NCI-H146 treated with DMSO at 0.1 percent for 48 hours (cell line): ENCODE measurements at regions not wholly inside any gene's neighbourhood (a gene's known extent, or its start where the extent isn't known, plus 50 kb on each side); places are given as distances from the start of the nearest gene placed in this dataset.
A peak's percentile ranks its signal among the peaks of the same experiment; 100 is the strongest.

Experiments
- DNase-seq: peaks from one replicate; lab custom pipeline; 2025; ENCODE audit not compliant: unreplicated experiment; lab: John Stamatoyannopoulos, UW

DNA sequence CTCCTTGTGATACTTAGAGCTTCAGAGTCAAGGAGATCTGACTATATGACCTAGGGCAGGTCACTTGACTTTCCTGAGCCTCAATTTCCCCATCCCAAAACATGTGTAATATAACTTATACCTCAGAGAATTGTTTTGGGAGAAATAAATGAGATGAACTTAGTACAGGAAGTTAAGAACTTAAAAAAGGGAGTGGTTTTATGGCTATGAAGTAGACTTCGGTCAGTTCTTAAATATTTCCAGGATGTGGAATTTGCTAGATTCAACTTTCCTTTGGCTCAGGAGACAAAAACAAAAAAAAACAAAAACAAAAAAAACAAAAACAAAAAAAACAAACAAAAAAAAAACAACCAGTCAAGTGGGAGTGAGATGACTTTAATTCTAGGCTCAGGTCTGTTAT lies 116.7 kb downstream of the EDEM1 start:
- DNase-seq: no peak

DNA sequence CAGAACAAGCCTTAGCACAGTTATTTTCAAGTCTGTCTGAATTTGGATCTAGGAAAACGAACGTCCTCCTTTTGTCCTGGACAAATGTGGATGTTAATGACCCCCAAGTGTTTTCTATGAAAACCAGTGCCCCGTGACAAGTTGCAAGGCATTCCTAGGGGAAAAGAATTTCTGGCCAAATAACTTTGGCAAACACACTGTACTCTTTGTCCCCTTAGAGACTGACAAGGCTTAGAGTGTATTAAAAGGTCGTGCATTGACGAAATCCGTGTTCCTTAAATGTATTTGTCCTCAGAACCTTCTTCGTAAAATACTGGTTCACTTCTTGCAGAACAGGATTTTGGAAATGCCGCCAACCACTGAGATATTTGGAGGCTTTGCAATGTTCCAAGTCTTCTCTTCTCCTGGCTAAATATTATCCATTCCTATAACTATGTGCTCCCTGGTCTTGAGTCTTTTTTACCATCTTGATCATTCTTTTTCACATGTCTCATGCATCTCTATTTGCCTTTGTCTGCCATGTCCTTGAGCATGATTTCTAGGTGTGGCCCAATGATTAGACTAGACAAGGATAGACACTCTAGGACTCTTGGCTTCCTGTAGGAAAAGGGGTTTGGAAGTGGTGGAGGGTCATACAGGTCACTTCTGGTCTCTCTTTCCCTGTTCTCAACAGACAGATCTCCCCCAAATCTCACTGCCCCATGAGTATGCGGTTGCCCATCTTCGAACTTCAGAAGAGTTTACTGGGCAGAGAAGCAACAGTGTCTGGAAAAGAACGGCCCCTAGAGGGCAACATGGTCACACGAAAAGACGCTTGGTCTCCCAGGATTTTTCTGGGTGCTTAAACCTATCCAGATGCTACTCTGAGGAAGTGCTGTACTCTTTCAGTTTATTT lies 117.5 kb downstream of the EDEM1 start:
- peak; percentile 0 for DNase-seq

DNA sequence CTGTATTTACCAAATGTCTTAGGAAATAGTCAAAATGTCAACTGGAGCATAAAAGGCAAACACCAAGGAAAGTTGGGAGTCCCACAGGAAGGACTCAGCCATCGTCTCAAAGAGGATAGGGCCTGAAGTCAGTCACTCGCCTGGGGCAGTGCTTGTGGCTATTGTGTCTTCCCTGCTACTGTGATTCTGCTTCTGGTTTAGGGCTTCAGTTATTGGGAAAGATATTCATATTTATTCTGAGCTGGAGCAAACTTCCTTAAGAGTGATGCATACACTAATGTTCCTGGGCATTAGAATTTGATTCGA lies 118.1 kb downstream of the EDEM1 start:
- no peak for DNase-seq

DNA sequence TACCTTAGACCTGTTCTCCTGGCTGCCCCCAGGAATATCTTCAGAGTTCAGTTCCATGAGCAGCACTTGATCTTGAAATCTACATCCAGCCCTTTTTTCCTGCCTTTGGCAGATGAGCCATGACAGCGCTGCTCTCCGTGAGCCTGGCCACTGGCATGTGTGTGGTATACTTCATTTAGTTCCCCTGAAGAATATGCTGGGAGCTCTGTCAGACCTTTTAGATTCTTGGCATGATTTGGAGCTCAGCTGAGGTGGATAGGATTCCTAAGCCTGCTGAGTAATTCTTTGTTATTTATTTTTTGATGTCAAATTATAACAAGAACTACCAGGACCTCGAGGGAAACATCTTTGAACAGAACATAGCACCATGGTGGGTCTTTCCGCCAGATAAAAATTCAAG lies 121.7 kb downstream of the EDEM1 start:
- no peak for DNase-seq

DNA sequence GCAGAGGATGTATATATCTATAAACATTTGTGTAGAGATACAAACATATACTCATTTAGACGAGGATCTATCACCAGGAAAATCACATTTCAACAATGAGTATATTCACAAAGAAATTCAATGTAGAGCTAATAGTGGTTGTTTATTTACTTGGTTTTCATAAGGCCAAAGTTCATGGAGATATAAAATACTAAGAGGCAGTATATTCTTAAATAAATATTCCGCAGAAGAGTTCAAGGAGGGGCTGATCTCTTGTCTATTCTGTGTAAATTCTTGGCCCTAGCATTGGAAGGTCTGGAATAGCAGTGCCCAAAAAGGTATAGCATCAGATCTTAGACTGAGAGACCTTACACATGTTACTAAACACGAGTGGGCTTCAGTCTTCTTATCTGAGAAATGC lies 122.1 kb downstream of the EDEM1 start:
- DNase-seq: no peak

DNA sequence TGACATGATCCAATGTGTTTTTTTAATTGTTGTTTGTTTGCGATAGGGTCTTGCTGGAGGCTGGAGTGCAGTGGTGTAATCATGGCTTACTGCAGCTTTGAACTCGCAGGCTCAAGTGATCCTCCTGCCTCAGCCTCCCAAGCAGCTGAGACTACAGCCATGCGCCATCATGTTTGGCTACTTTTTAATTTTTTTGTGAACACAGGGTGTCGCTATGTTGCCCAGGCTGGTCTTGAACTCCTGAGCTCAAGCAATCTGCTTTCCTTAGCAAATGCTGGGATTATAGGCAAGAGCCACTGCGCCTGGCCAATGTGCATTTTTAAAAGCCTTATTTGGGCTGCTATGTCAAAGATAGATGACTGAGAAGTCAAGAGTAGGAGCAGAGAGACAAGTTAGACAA lies 123.0 kb downstream of the EDEM1 start:
- DNase-seq: no peak

DNA sequence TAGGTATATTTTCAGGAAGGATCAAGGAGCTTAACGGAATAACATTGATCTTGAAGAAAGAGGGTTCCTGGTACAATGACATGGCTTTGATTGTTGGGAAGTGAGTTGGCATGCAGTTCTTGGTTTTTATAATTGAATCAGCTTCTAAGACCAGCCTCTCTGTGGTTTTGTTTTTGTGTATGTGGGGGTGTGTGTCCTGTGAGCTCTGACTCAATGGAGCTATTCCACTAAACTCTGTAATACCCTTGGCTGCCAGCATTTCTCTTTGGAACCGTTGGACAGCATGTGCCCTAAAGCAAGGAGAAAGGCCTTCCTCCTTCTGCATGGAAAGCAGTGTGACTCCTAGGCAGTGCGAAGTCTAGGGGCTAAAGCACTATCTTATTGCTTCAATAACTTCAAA lies 124.8 kb downstream of the EDEM1 start:
- no peak for DNase-seq

DNA sequence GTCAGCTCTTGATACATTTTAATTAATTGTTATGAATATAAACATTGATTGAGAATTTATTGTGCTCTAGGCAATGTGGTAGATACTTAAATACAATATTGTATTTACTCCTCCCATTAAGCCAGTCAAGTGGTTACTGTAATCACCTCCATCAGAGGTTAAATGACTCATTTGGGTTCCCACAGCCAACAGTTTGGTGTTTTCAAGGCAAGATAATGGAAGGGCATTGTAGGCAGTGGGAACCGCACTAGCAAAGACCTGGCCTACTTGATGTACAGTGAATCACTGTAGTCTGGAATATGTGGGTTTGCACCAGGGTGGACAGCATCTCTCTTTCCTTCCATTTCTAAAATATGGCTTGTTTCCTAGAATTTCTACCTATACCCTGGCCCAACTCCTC lies 127.4 kb downstream of the EDEM1 start:
- DNase-seq: no peak

DNA sequence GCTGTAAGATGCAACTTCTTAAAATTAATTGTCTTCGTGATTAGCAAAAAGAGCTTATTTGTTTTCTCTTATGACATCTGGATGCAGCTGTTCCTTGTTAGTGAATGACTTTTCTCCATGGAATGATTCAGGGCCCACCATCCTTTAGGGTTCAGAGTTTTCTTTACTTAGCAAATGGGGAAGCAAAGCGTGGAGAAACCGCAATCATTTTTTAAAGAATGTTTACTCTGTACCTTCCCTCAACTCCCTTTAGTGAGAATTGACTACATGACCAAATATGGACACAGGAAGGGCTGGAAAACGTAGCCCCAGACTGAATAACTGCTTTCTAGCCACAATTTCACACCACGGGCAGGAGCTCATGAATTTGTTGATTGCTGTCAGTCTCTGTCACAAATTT lies 130.1 kb downstream of the EDEM1 start:
- no peak for DNase-seq

DNA sequence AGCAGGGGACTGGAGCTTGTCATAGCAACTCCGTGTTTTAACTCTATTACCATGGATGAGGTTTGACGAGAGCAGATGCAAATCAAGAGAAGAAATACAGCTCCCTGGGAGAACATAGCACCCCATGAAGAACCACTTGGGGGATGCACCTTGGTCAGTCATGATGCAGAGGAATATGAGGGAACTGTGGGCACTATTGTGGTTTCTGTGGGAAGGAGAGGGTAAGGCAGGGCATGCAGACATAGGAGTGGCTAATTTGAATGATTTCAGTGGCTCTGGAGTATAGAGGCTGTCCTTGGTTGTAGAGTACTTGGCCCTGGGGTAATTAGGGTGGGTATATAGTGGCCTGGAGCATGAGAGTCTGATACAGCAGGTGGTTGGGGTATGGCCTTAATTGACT lies 131.9 kb downstream of the EDEM1 start:
- DNase-seq: no peak

DNA sequence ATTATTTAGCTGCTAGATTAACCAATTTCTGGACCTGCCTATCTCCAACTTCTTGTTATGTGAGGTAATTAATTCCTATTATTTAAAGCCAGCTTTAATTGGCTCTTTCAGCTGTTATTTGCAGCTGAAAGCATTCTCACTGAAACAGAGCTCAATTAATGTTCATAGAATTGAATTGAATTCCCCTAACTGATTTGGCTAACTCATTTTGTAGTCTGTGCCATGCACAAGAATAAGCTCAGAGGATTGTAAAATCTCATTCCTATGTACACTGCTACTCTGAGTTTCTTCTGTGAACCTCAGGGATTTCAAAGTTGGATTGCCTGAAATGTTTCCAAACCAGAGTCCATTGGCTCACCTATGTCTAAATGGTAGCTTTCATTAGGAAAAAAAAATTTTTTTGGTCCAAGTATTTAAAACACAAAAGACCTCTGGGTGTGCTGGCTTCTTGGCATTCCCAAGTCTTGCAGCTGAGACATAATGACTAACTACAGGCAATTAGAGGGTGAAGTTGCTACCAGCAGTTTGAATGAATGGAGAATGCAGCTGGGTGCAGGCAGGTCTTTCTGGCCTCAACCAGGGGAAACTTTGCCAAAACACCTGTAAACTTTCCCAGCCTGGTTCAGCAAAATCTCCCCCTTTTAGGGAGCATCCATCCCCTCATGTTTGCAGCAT lies 134.3 kb downstream of the EDEM1 start:
- DNase-seq: no peak

DNA sequence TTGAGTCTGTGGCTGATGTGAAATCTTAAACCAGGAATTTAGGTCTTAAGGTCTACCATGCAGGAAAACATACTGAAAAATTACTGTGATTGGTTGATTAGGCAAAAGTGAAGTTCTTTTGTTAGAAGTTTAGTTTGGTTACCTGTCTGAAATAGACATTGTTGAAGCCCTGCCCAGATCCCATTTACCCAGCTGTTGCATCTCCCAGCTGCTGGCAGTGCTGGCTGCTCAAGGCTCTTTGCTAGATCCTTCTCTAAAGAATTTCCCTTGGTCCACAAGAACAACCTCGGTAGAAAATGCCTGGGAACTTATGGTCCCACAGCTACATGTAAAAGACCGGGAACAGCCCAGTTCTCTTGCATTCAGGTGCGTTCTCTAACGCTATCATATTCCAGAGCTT lies 137.3 kb downstream of the EDEM1 start:
- no peak for DNase-seq

DNA sequence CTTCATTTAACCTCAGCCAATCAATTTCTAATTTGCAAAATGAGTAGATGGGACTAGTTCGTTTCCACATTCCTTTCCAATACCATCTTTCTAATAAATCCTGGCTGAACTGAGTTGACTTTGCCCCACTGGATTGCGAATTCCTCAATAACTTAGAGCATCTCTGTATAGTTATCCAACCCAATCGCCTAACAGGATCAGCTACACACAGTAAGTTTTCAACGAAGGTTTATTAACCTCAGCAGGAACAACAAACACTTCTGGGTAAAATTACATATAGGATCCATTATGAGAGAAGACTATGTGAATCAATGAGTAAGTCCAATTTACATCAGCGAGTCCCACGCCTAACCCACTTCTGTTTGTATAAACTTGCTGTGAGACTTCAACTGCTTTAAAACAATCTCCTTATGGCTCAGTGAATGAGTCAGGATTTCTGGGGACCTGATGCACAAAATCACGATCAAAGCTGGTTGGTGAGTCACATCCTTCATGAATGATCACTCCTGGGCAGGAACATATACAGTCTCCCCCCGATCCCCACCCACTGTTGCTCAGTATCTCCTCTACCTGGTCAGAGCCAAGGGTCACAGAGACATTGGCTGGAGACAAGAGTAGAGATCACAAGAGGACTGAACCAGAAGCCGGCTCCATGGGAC lies 142.8 kb downstream of the EDEM1 start:
- no peak for DNase-seq

DNA sequence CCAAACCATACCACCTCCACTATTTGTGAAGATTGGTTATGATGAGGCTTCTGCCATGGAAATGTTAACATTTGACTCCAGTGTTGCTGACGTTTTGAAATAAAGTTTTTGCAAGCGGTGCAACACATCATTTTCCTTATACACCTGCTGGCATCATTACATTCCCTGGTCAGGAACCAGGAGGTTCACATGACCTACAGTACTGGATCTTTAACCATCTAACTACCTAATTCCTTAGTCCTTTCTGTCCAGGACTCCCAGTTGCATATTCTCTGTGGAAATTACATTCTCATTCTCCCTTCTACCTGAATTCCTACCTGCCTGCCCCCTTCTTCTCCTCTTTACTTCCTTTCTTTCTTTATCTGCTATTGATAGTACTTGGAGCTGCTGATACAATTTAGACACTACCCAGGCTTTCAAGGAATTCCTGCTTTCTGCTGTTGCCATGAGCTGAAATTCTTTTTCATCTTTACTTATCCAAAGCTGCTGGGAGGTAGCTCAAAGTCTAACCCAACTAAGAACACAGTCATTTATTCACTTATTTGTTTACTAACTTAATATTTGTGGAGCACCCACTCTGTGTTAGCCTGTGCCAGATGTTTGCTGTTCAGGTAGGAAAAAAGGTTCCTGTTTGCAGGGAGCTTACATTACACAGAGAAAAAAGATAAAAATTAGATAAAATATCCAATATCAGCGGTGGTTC lies 144.2 kb downstream of the EDEM1 start:
- no peak for DNase-seq

DNA sequence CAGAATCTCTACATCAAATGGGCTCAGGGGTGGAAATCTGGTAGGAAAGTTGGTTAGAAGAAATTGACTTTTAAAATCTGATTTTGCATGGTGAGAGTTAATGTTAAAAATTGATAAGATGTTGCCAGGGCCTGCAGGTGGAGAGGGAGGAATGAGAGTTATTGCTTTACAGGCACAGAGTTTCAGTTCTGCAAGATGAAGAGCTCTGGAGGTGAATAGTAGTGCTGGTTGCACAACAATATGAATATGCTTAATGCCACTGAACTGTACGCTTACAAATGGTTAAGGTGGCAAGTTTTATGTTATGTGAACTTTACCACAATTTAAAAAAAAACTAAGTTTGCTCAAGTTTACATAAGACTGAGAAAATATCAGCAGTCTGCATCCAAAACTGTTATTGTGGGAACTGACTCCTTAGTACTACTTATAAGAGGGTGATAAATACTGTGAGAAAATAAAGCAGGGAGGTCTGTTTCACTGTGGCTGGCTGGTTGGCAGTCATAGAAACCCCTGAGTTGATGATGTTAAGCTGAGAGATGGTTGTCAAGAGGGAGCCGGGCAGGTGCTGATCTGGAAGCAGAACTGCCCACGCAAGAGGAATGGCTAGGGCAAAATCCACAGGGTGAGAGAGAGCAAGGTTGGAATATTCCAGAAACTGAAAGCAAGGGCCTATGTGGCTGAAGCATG lies 144.9 kb downstream of the EDEM1 start:
- DNase-seq: no peak

DNA sequence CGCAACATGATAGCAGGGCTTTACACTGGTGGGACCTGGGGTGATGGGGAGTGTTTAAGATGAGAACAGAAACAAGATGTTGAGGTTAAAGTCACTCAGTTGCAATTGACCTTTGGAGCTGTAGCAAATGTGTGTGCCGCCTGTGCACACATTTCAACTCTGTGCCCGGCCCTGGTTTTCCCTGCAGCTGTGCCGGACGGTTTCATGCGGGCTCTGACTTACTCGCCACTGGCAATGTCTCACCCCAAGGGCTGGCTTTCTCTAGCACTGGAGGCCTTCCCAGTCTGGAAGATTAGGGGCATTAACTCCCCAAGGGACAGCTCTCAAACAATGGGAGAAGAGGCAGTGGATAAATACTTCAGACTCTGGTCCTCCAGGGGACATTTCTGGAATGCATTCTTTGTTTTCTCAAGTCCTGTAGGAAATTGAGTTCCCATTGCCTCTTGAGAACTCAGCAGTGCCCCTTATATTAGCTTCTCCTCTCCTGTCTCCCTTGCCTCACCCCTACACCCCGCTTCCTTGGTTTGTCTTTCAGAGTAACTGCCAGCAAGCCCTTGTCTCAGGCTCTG lies 152.5 kb downstream of the EDEM1 start:
- DNase-seq: no peak

DNA sequence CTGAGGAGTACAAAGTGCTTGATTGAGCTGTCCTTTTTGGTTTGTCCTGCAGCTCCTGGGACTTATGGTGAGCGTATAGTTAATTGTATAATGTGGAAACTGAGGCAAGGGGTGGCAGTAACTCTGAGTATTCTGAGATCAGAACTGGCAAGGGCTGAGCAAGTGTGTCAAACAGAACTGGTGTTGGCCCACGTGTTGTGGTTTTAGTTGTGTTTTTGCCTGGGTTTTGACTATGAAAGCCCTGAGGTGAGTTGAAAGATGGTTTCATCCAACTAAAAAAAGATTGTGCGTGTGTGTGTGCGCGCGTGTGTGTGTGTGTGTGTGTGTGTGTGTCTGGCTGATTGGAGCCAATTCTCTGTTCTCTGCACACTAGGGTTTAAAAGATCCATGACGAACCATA lies 154.1 kb downstream of the EDEM1 start:
- DNase-seq: no peak

DNA sequence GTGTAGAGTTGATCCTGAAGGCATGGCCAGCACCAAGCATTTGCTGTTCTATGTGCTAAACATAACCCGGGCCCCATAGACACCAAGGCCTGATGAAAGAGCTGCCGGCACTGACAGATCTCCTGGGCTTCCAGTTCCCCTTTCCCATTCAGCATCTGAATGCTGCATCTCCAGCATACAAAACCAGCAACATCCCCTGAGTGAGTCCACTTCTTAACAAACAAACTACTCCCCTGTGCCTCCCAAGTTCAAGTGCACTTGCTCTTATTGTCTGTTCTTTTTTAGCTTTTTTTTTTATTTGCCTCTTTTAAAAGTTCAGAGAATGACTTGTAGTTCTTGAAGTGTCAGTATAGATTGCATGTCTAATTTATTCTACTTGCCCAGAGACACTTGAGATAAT lies 156.0 kb downstream of the EDEM1 start:
- no peak for DNase-seq

DNA sequence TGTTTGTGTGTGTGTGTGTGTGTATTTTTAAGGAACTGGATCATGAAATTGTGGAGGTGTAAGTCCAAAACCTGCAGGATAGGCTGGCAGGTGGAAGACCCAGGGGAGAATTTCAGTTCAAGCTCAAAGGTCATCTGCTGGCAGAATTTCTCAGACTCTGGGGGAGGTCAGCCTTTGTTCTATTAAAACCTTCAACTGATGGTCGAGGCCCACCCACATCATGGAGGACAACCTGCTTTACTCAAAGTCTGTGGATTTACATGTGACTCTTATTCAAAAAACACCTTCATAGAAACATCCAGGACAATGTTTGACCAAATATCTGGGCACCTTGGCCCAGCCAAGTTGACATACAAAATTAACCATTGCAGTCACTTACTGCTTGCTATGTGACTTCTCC lies 157.2 kb downstream of the EDEM1 start:
- DNase-seq: no peak

DNA sequence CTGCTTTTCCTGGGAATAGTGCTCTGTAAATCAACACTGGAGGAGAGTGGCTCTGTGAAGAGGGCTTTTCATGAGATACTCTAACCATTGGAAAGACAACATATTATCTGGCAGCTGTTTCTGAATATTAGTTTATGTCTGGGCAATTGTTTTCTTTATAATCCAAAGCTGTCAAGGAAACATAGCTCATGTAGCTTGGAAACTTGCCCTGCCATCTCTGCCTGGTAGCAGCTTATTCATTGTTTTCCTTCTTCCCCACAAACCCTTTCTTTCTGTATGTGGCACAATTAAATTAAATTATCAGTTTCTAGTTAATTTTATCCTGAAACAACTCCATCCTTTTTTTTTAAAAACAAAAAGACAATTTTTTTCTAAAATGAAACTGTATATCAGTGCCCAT lies 160.0 kb downstream of the EDEM1 start:
- DNase-seq: no peak
